Small intestine (tissue), 7 donors: ENCODE measurements at regions not wholly inside any gene's neighbourhood (a gene's known extent, or its start where the extent isn't known, plus 50 kb on each side); places are given as distances from the start of the nearest gene placed in this dataset.

Experiments used
- DNase-seq, 2 donors: peaks; one replicate each; pipeline versions ENCODE4 v3.0.0 to v3.0.0-alpha.2; 2013
- FAIRE-seq: peaks from 2 replicates; lab custom pipeline; 2012; peaks lifted over from hg19 to GRCh38; lab: Jason Lieb, UNC
- H3K27ac ChIP-seq, 3 donors: one replicate each; pipeline ENCODE4 v1.5.1; 2013; ENCODE audit warnings: low read length in 2 of 3, mild to moderate bottlenecking in 2 of 3, control low read depth in 1 of 3, inconsistent platforms in 1 of 3, low read depth in 1 of 3, moderate library complexity in 1 of 3
- H3K27me3 ChIP-seq, 3 donors: one replicate each; pipeline ENCODE4 v1.6.1; 2013; ENCODE audit warnings: low read length in 3 of 3, inconsistent platforms in 1 of 3; ENCODE audit not compliant: control insufficient read depth in 3 of 3, insufficient read depth in 3 of 3
- H3K36me3 ChIP-seq, 3 donors: one replicate each; pipeline ENCODE4 v1.6.1; 2013; ENCODE audit warnings: low read length in 3 of 3, inconsistent platforms in 1 of 3, low read depth in 1 of 3, mild to moderate bottlenecking in 1 of 3, moderate library complexity in 1 of 3; ENCODE audit not compliant: control insufficient read depth in 3 of 3, insufficient read depth in 2 of 3
- H3K4me1 ChIP-seq, 3 donors: one replicate each; pipeline ENCODE4 v1.6.1; 2013; ENCODE audit warnings: low read length in 2 of 3, inconsistent platforms in 1 of 3, low read depth in 1 of 3, mild to moderate bottlenecking in 1 of 3, moderate library complexity in 1 of 3; ENCODE audit not compliant: control insufficient read depth in 3 of 3, insufficient read depth in 2 of 3
- H3K4me3 ChIP-seq, 3 donors: one replicate each; pipeline ENCODE4 v1.5.1; 2013; ENCODE audit warnings: low read length in 3 of 3, control low read depth in 1 of 3, inconsistent platforms in 1 of 3, low read depth in 1 of 3, mild to moderate bottlenecking in 1 of 3, moderate library complexity in 1 of 3
- H3K9me3 ChIP-seq, 2 donors: one replicate each; pipeline ENCODE4 v1.6.1; 2013; ENCODE audit warnings: low read depth in 1 of 2, low read length in 1 of 2; ENCODE audit not compliant: control insufficient read depth in 2 of 2, insufficient read depth in 1 of 2
- WGBS, 3 donors: extraction: QIAGEN DNeasy Blood & Tissue Kit; methylation state at CpG; one replicate each; pipeline ENCODE4 v1.1.7; 2013; 5-methylcytosine and 5-hydroxymethylcytosine counted together
- donor health status: healthy with polysubstance abuse.
- donor health status: control.
- donor health status: control.
- donor health status: Bipolar disorder and iron deficiency.
- donor health status: healthy.

- H3K4me1 ChIP-seq, result no peaks in the 10 kb centered on the region
- DNase-seq (peak; percentile 8 to 18), FAIRE-seq (no peak)
Observed at GRCh38 chr4:136650541-136651277, 881.6 kb downstream of the PCDH18 start.

GRCh38 chr4:136644279-136644678, 888.0 kb downstream of the PCDH18 start:
- H3K4me1 ChIP-seq, result no peaks in the 10 kb centered on the region
- no peaks in the 10 kb centered on the region for H3K9me3 ChIP-seq
- H3K27ac ChIP-seq, result no peak overlapping the region
- DNase-seq (no peak), FAIRE-seq (no peak)
- no peaks in the 10 kb centered on the region for H3K36me3 ChIP-seq
- no peak overlapping the region for H3K4me3 ChIP-seq
- H3K27me3 ChIP-seq, result no peaks in the 10 kb centered on the region

More at GRCh38 chr4:136650541-136651277, 881.6 kb downstream of the PCDH18 start:
- Histone ChIP-seq H3K27me3 (no peaks in the 10 kb centered on the region), H3K4me3 (no peak overlapping the region), H3K9me3 (no peaks in the 10 kb centered on the region), H3K36me3 (no peaks in the 10 kb centered on the region), H3K27ac (no peak overlapping the region)
- 12 to 49% (median 18%) methylated on average over 5 of the region's 5 CpGs for WGBS, 3 donors

GRCh38 chr4:136643416-136643815, 888.9 kb downstream of the PCDH18 start:
- WGBS, 3 donors, result 88 to 93% (median 88%) methylated on average over 2 of the region's 2 CpGs
- Histone ChIP-seq H3K27me3 (no peaks in the 10 kb centered on the region), H3K36me3 (no peaks in the 10 kb centered on the region), H3K4me3 (no peak overlapping the region), H3K27ac (no peak overlapping the region), H3K4me1 (no peaks in the 10 kb centered on the region), H3K9me3 (no peaks in the 10 kb centered on the region)
- DNase-seq (no peak), FAIRE-seq (no peak)

- H3K9me3 ChIP-seq, result no peaks in the 10 kb centered on the region
- no peaks in the 10 kb centered on the region for H3K4me1 ChIP-seq
- DNase-seq (peak in 1 of 2 donors; percentile 9), FAIRE-seq (no peak)
- H3K36me3 ChIP-seq, result no peaks in the 10 kb centered on the region
- WGBS, 3 donors, result 64 to 73% (median 68%) methylated on average over 9 of the region's 9 CpGs
- H3K27me3 ChIP-seq, result no peaks in the 10 kb centered on the region
- no peak overlapping the region for H3K27ac ChIP-seq
- H3K4me3 ChIP-seq, result no peak overlapping the region
Observed at GRCh38 chr4:136637071-136637777, 895.1 kb downstream of the PCDH18 start.

GRCh38 chr4:136636155-136636554, 896.1 kb downstream of the PCDH18 start:
- Histone ChIP-seq H3K4me3 (no peak overlapping the region), H3K27ac (no peak overlapping the region), H3K27me3 (no peaks in the 10 kb centered on the region), H3K9me3 (no peaks in the 10 kb centered on the region), H3K36me3 (no peaks in the 10 kb centered on the region), H3K4me1 (no peaks in the 10 kb centered on the region)
- no peak for FAIRE-seq
- no peak for DNase-seq
- 75 to 90% (median 80%) methylated on average over 10 of the region's 10 CpGs for WGBS, 3 donors

- no peaks in the 10 kb centered on the region for H3K4me1 ChIP-seq
- H3K36me3 ChIP-seq, result no peaks in the 10 kb centered on the region
- 72 to 82% (median 76%) methylated on average over 2 of the region's 2 CpGs for WGBS, 3 donors
- DNase-seq, result no peak
- H3K4me3 ChIP-seq, result no peak overlapping the region
- no peak overlapping the region for H3K27ac ChIP-seq
- no peak for FAIRE-seq
- H3K27me3 ChIP-seq, result no peaks in the 10 kb centered on the region
- no peaks in the 10 kb centered on the region for H3K9me3 ChIP-seq
Observed at GRCh38 chr4:136634121-136634520, 898.2 kb downstream of the PCDH18 start.

- no peak for FAIRE-seq
- no peak overlapping the region for H3K27ac ChIP-seq
- 74 to 80% (median 77%) methylated on average over 3 of the region's 3 CpGs for WGBS, 3 donors
Observed at GRCh38 chr4:136599890-136600289, 932.4 kb downstream of the PCDH18 start.

GRCh38 chr4:136590440-136590839, 941.9 kb downstream of the PCDH18 start:
- DNase-seq (no peak), FAIRE-seq (no peak)
- H3K4me3 ChIP-seq, result no peak overlapping the region
- H3K9me3 ChIP-seq, result no peaks in the 10 kb centered on the region
- 54 to 70% (median 55%) methylated on average over 1 of the region's 1 CpG for WGBS, 3 donors
- H3K27ac ChIP-seq, result no peak overlapping the region
- no peaks in the 10 kb centered on the region for H3K27me3 ChIP-seq
- no peaks in the 10 kb centered on the region for H3K36me3 ChIP-seq
- no peaks in the 10 kb centered on the region for H3K4me1 ChIP-seq

More at GRCh38 chr4:136599890-136600289, 932.4 kb downstream of the PCDH18 start:
- H3K9me3 ChIP-seq, result no peaks in the 10 kb centered on the region
- H3K36me3 ChIP-seq, result no peaks in the 10 kb centered on the region
- no peaks in the 10 kb centered on the region for H3K27me3 ChIP-seq
- H3K4me1 ChIP-seq, result no peaks in the 10 kb centered on the region
- DNase-seq, result no peak
- no peak overlapping the region for H3K4me3 ChIP-seq
